NCI-H82 treated with DMSO at 0.1 percent for 48 hours (cell line): ENCODE measurements at regions not wholly inside any gene's neighbourhood (a gene's known extent, or its start where the extent isn't known, plus 50 kb on each side); places are given as distances from the start of the nearest gene placed in this dataset.

Experiments used
- DNase-seq: peaks from one replicate; lab custom pipeline; 2025; ENCODE audit not compliant: unreplicated experiment; lab: John Stamatoyannopoulos, UW

DNA sequence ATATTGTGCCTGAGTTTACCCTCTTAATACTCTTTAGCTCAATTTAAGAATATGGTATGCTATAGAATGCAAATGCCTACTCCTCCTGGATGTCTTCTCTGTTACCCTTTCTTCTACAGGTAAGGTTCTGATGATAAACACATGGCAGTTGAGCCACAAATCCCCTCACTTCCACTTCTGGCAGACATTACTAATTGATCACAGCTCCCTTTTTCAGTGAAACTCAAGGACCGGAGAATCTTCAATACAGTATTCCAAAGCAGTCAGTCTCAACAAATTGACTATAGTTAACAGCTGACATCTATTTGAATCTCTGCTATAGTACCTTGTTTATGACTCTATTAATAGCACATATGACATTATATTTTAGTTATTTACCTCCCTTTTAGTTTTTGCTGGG lies 232.1 kb upstream of the ADAMTS9 start:
- DNase-seq, result no peak

DNA sequence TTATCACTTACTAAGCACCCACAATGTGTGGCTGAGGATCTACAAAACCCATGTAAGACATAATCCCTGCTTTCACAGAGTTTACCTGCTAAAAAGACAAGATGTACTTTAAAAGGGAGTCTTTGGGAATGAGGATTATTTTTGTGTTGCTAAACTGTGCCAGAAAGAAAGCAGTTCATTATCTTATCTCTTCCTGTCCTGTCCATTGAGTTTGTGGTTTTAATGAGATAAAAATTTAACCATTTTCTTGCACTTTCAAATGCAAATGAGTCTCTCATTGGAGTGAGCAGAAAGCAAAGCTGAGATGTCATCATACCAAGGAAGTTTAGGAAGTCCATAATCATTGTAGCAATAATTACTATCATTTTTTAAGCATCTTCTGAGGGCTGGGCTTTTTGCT lies 231.2 kb upstream of the ADAMTS9 start:
- DNase-seq, result no peak

DNA sequence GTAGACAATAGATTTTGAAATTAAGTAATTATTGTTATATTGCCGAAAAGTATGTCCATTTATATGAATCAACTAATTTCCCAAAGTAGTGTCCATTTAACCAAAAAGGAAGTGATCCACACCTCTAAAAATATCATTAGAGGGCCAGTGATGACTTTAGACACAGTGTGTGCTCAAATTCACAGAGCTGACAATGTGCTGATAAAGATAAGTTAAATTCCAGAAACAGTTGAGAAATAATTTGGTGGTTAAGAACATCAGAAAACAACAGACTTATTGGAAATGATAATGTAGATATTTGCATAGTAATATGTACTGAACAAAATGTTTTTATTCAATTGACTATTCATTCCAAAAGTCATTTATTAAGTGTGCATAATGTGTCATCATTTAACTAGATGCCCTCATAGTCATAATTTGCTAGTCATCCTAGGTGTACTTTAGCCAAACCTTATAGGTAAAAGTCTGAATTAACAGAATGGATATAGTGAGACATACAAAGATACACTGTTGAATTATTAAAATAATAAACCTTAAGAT lies 230.2 kb upstream of the ADAMTS9 start:
- no peak for DNase-seq

DNA sequence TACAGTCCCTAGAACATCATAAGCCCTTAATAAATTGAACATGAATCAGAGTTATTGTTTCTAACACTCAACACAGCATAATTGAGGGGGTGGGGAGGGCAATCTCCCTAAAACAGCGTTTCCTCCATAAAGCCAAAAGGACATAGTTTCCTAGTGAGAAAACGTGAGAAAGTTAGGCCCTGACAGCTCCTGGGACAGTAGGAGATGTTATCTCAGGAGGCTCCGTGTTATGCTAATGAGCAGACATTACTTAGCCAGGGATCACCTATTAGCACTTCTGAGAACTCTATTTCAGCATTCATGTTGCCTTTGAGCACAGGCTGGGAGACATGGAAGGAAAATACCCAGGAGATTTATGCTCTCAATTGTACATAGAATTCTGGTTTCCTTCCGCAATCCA lies 229.1 kb upstream of the ADAMTS9 start:
- DNase-seq, result no peak

DNA sequence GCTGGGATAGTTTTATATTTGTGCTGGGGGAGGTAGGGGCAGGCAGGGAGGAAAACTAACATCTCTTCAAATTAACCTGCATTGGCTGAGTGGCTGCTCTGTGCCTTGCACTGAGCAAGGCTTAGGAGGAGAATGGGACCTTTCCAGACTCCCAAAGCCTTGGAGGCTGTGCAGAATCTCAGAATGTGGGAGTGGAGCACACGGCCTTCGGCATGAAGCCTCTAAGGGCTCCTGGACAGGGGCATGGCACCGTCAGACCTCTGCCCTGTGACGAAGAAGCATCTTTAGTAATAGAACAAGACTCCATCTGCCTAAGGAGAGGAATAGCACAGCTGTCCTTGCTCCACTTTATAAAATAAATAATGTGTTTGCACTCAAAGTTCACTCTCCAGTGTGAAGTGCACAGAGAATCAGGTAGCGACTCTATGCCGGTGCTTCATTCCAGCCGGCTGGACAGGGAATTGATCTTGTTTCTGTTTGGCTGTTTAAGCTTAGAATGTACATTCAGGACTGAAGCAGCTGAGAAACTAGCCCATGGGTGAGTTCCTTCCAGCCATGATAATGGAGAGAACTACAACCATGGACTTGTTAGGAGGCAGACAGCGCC lies 228.5 kb upstream of the ADAMTS9 start:
- no peak for DNase-seq

DNA sequence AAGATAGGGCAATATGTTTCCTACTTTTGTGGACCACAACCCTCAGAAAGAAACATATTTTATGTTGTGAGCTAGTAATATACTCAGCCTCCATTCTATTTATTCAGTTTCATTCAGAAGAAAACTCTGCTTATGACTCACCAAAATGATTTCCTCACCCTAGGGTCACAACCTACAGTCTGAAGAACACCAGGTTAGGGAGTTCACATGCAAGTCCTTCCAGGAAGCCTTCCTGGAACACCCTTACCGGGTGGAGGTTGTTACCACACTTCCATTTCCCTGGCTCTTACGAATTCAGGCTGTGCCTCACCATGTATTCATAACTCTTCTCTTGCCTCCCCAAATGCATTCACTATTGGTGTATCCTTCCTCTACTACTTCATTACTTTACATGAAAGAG lies 228.0 kb upstream of the ADAMTS9 start:
- no peak for DNase-seq

DNA sequence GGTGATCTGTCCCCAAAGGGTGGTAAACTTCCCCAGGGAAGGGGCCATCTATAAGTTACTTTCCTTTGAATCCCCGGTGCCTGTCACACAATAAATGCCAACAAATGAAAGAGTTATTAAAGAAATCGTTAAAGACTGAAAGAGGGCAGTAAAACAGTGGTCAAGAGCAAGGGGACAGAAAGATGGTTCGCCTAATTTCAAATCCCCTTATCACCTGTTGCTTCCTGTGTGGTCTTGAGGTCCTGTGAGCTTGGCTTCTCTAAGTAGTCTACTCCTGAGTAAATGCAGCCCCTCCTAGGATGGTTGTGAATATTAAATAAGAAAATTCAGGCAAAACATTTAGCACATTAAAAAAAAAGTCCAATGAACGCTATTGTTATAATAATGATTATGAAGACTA lies 225.7 kb upstream of the ADAMTS9 start:
- no peak for DNase-seq

DNA sequence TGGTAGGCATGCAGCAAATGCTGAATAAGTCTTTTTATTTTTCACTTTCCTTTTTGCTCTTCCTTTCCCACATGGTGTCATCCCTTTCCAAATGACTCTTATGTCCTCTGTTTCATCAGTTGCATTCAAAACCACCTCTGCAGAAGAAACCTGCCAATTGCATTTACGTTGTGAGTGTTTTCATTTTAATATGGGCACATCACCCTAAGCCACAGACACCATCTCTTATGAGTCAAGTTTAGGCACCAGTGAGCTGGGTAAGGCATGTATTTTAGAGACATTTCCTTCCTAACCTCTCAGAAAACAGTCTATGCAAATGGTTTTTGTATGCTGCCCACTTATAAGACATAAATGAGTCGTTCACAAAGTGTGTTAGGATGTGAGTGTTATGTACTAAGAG lies 223.3 kb upstream of the ADAMTS9 start:
- DNase-seq, result no peak

DNA sequence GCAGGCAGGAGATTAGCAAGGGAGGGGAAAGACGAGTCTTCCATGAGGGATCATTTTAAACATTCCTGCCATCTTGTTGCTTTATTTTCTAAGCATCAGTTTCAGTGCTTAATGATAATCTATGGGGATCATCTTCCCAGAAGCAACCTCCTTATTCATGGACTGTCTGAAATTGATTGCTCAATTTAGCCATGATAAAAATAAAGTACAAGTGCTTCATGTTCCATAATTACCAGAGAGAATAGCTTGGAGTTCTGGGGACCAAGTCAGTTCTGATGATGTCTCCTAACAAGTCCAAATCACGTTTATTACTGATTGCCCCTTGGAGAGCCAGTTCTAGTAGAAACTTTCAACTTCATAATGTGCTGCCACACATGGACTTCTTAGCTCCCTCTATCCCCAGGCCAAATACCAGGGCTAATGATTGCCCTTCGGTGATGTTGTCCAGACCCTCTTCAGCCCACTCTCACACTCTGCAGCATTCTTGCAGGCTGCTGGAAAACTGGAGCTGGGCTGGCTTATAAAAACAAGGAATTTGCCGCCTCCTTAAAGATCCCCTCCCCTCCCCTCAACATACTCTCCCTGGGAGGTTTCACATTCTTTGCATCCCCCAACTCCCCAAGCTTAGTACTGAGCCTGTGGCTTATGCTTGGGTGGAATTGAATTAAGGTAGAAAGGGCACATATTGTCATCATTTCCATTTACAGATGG lies 222.1 kb upstream of the ADAMTS9 start:
- no peak for DNase-seq

DNA sequence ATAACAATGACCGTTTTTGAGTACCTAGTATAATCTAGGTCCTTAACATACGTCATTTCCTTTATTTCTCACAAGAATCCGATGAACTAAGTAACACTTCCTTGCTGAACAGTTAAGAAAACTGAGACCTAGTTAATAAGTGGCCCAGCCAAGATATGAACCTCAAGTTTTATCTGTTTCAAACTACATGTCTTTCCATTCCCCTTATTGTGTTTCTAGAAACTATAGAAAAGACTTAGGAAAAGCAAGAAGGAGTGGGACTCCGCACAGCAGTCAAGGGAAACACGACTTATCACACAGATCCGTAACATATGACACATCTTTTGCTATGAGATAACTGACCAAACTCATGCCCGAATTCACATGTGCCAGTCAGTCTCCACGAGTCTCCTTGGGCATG lies 221.2 kb upstream of the ADAMTS9 start:
- DNase-seq, result no peak

DNA sequence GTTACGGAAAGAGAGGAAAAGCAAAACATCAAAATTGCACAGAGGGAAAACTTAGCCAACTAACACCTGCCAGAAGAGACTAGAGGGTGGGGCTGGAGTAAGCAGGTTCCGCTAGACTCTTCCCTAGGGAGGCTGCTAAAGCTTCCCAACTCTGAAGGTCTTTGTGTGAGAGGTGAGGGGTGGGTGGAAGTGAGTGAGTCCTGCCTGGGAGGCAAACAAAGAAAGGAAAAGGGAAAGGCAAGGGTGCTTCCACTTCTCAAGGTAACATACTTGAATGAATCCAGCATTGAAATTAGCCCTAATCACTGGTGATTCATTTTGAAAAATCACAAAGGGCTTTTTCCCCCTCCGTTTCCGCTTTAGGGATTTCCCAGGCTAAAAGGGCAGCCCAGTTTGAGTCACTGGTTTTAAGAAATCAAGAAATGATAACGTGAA lies 220.5 kb upstream of the ADAMTS9 start:
- DNase-seq, result no peak

DNA sequence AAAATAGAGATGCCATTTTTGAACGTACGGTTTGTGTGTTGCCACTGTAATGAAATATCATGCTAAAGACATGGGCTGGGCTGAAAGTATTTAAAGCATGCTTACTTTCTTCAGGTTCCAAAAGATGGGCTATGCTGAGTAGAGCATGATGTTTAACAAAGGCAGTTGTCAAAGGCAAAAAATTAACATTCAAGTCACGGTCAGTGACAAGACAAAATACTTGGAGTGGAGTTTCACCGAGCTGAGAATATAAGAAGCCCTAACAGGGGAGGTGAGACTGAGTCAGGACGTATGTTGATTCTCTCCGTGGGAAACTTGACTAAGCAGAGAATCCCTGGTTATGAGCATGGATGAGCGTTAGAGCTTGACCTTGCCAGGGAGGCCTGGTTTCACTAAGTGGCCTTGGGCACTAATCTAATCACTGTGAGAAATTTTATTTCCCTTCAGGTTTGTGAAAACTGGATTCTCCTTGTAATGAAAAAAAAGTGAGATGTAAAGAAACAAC lies 218.2 kb upstream of the ADAMTS9 start:
- no peak for DNase-seq

DNA sequence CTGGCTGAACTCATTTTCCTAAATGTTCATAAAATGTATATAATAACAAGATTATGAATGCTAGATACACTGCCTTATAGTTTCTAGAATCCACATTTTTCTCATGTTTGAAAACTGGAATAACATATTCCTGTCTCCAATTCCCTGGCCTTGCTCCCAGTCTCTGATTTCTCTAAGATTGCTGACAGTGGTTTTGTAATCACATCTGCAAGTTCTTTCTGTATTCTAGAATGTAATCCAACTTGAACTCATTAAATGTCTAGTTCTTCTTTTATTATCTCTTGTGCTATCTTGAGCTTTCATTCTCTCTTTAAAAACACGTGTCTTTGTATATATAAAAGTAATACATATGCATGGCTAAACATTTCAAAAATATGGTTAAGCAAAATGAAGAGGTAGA lies 215.2 kb upstream of the ADAMTS9 start:
- DNase-seq, result no peak

DNA sequence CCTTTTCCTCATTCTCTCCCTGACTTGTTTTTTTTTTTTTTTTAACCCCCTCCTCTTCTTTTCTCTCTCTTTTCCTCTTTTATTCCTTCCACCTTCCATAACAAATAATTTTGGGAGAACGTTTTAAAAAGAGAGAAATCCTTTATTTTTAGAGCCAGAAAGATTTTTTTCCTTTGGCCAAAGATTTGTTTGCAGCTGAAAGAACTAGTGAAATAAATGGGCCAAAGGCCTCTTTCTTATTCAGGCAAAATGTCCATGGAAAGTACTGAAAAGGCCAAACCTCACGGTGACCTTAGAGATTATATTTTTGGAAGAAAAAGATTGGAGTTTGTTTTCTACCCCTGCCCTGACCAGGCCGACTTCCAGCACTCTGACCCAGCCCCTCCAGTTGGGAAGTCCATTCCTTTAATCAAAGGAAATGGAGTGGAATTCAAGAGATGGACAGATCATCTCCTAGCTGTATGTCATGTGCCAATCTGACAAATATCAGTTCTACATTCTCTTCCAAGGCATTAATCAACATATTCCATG lies 214.3 kb upstream of the ADAMTS9 start:
- DNase-seq, result no peak

DNA sequence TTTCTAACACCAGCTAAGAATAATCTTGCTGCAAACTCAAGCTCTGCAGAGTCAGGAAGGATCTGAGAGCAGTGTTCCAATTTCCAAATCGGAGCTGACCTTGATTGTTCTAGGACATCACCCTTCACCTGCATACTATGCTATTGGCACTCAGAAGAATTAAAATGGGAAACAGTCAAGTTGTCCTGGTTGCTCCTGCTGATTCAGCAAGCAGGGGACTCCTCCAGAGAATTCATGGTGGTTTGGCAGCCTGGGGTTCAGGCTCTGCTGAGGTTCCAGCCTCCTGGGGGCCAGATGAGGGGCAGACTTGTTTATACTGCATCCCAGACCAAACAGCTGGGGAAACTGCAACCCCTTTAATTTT lies 213.7 kb upstream of the ADAMTS9 start:
- no peak for DNase-seq

DNA sequence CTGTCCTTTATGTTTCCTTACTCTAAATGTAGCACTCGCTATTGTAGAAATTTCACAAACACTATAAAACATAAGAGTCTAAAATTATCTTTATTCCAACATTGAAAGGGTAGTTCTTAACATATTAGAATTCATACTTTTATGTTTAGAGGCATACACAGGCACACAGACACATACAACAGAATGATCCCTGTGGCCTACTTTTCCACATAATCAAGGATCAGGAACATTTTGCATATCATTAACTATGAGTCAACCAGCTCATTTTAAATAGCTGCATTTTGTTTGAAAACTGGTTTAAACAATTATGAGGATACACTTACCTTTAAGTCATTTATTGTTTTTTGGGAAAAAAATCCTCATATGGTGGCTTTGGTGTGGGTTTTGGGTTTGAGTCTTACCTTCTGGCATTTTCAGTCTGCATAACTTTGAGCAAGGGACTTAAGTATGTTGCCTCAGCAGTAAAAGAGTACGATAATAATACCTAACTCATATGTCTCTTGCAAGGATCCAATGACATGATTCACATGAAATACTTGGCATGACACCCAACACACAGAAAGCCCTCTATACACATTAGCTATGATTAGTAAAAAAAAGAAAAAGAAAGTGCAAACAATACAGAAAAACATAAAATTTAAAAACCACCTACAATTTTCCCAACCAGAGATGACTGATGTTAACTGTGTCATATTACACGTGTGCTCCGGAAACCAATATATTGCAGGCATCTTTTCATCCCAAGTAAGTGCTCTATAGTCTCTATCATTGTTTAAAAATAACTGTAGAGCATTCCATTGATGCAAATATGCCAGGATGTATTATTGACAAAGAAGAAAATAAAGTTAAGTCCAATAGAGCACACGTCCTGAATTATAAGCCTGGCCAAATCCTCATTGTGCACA lies 213.1 kb upstream of the ADAMTS9 start:
- DNase-seq, result no peak

DNA sequence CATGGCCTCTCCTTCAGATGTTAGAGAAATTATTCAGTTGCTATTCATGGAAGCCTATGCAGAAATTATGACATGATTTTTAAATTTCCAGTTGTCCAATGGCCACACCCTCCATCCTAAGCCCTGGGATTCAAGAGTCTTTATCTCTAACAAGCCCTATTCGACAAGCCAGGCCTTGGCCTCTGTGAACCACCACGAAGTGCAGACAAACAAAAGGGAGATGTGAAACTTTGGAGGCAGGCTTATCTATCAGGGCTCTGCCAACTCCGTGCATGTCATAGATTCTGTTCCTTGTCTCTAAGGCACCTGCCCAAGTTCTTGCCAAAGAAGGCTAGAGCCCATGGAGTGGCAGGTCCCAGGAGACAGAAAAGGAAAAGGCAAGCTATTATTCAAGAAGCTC lies 212.4 kb upstream of the ADAMTS9 start:
- DNase-seq, result no peak

DNA sequence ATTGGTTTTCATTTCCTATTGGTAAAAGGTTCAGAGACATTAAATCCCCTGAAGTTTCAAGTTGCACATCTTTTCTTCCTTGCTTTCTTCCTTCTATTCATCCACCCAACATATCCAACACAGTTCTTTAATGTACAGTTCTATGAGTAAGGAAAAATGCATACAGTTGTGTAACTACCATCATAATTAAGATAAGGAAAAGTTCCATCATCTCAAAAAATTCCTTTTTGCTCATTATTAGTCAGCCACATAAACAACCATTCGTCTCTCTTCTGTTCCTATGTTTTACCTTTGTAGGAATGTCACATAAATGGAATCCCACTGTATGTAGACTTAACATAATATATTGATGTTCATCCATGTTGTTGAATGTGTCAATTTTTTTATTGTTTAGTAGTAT lies 211.1 kb upstream of the ADAMTS9 start:
- DNase-seq, result no peak

DNA sequence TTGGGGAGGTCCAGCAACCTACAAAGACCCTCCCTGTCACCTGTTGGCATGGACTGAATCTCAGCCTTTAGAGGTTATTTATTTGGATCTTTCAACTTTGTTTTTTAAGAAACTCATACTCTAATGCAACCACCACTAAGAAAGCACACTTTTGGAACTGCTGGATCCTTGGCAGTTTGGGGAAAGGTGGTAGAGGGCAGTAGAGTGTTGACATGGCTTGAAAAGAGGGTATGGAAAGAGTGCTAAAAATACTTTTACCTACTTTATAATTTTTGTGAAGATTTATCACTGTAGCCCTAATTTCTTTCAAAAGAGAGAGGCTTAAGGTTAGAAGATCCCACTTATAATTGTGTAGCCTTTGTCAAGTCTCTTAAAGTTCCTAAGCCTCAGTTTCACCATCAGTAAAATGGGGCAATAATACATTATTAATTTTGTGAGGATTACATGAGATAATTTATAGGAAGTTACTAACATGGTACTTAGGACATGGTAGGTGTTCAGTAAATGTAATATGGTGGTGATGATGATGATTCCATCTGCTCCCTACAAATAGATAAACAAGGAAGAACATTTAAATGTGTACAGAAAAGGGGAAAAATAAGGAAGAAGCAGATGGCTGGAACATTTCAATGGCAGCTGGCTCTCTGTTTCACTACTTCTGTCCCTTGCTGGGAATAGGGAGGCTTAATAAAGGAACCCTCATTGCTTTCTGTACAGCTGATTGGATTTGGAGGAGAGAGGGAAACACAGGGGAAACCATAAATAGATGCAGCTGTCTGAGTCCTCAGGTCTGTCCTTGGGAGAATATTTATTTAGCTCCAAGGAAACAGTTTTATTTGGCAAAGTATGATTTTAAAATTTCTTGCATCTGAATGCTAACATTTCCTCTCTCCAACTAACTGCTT lies 208.4 kb upstream of the ADAMTS9 start:
- no peak for DNase-seq
